Liver (tissue), 3 donors: ENCODE measurements at regions not wholly inside any gene's neighbourhood (a gene's known extent, or its start where the extent isn't known, plus 50 kb on each side); places are given as distances from the start of the nearest gene placed in this dataset.

Source experiments
- GABPA ChIP-seq, 2 donors: IDR thresholded peaks in 1 of 2; conservative IDR thresholded peaks in 1 of 2; 2 replicates each; pipeline ENCODE4 v1.6.1; 2016; ENCODE audit warnings: antibody characterized with exemption in 2 of 2, mild to moderate bottlenecking in 1 of 2, moderate library complexity in 1 of 2
- RAD21 ChIP-seq, 2 donors: IDR thresholded peaks; 2 replicates each; pipeline ENCODE4 v1.6.1; 2016; ENCODE audit warnings: antibody characterized with exemption in 2 of 2, mild to moderate bottlenecking in 2 of 2
- SP1 ChIP-seq: IDR thresholded peaks from 2 replicates; pipeline ENCODE4 v1.6.1; 2018; ENCODE audit warnings: antibody characterized with exemption, mild to moderate bottlenecking
- TAF1 ChIP-seq: conservative IDR thresholded peaks from 2 replicates; pipeline ENCODE4 v1.6.1; 2016; ENCODE audit warnings: antibody characterized with exemption, mild to moderate bottlenecking
- TF ChIP-seq, protein P1 (sequence below): IDR thresholded peaks from 2 replicates; pipeline ENCODE4 v1.6.1; 2016; ENCODE audit warnings: antibody characterized with exemption
- TF ChIP-seq, protein P2 (sequence below): fragments of 150-350 bp; IDR thresholded peaks from 2 replicates; pipeline ENCODE4 v1.5.1; 2017; ENCODE audit warnings: improper control_type of control experiment, low read depth, low read length; ENCODE audit not compliant: missing input control
- TF ChIP-seq, protein P3 (sequence below): IDR thresholded peaks from 2 replicates; pipeline ENCODE4 v1.6.1; 2016; ENCODE audit warnings: antibody characterized with exemption
- TF ChIP-seq, protein P4 (sequence below): IDR thresholded peaks from 2 replicates; pipeline ENCODE4 v1.6.1; 2016; ENCODE audit warnings: antibody characterized with exemption
- TF ChIP-seq, protein P5 (sequence below): IDR thresholded peaks from 2 replicates; pipeline ENCODE4 v1.6.1; 2016; ENCODE audit warnings: antibody characterized with exemption, mild to moderate bottlenecking
- donor health status: healthy.
- donor health status: healthy.

DNA sequence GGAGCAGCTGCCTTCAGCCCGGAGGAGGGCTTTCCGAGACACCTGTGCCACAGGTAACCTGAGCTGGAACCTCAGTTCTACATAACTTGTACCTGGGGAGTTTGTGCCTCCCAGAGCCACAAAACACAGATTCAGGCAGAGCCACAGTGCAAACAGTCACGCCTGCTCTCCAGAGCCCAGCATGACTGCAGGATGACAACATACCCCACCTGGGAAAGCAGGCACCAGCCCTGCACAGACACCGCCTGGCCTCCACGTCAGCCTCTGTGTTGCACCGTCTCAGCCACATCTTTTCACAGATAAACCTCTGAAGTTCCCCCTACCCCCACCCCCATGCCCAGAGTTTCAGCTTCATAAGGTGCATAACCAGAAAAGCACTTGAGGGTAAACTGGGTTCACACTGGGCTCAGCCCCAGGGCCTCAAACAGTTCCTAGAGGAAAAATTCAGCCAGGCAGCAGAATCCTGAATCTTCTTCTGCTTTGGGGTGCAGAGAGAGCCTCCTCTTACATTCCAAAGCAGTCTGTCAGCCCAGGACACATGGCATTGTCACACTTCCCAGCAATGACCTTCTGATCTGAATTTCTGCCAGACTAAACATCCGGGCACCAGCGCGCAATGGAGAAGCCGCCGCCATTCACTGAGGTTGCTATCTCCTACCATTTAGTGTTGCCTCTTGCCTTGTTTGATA is 229.5 kb downstream of the TOMM20 start:
- TF ChIP-seq RAD21 (IDR thresholded peaks at IDR 0.05) (peak; percentile 34 to 52), GABPA (IDR thresholded peaks at IDR 0.05 in 1 of 2, conservative IDR thresholded peaks at IDR 0.05 in 1 of 2) (no peak), TAF1 (no peak), SP1 (peak; percentile 58)
- TF ChIP-seq, protein P1, sequence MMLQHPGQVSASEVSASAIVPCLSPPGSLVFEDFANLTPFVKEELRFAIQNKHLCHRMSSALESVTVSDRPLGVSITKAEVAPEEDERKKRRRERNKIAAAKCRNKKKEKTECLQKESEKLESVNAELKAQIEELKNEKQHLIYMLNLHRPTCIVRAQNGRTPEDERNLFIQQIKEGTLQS: no peak
- TF ChIP-seq, protein P2, sequence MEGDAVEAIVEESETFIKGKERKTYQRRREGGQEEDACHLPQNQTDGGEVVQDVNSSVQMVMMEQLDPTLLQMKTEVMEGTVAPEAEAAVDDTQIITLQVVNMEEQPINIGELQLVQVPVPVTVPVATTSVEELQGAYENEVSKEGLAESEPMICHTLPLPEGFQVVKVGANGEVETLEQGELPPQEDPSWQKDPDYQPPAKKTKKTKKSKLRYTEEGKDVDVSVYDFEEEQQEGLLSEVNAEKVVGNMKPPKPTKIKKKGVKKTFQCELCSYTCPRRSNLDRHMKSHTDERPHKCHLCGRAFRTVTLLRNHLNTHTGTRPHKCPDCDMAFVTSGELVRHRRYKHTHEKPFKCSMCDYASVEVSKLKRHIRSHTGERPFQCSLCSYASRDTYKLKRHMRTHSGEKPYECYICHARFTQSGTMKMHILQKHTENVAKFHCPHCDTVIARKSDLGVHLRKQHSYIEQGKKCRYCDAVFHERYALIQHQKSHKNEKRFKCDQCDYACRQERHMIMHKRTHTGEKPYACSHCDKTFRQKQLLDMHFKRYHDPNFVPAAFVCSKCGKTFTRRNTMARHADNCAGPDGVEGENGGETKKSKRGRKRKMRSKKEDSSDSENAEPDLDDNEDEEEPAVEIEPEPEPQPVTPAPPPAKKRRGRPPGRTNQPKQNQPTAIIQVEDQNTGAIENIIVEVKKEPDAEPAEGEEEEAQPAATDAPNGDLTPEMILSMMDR: no peak
- TF ChIP-seq, protein P3, sequence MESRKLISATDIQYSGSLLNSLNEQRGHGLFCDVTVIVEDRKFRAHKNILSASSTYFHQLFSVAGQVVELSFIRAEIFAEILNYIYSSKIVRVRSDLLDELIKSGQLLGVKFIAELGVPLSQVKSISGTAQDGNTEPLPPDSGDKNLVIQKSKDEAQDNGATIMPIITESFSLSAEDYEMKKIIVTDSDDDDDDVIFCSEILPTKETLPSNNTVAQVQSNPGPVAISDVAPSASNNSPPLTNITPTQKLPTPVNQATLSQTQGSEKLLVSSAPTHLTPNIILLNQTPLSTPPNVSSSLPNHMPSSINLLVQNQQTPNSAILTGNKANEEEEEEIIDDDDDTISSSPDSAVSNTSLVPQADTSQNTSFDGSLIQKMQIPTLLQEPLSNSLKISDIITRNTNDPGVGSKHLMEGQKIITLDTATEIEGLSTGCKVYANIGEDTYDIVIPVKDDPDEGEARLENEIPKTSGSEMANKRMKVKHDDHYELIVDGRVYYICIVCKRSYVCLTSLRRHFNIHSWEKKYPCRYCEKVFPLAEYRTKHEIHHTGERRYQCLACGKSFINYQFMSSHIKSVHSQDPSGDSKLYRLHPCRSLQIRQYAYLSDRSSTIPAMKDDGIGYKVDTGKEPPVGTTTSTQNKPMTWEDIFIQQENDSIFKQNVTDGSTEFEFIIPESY: no peak
- TF ChIP-seq, protein P4, sequence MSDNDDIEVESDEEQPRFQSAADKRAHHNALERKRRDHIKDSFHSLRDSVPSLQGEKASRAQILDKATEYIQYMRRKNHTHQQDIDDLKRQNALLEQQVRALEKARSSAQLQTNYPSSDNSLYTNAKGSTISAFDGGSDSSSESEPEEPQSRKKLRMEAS: peak; percentile 47
- TF ChIP-seq, protein P5, sequence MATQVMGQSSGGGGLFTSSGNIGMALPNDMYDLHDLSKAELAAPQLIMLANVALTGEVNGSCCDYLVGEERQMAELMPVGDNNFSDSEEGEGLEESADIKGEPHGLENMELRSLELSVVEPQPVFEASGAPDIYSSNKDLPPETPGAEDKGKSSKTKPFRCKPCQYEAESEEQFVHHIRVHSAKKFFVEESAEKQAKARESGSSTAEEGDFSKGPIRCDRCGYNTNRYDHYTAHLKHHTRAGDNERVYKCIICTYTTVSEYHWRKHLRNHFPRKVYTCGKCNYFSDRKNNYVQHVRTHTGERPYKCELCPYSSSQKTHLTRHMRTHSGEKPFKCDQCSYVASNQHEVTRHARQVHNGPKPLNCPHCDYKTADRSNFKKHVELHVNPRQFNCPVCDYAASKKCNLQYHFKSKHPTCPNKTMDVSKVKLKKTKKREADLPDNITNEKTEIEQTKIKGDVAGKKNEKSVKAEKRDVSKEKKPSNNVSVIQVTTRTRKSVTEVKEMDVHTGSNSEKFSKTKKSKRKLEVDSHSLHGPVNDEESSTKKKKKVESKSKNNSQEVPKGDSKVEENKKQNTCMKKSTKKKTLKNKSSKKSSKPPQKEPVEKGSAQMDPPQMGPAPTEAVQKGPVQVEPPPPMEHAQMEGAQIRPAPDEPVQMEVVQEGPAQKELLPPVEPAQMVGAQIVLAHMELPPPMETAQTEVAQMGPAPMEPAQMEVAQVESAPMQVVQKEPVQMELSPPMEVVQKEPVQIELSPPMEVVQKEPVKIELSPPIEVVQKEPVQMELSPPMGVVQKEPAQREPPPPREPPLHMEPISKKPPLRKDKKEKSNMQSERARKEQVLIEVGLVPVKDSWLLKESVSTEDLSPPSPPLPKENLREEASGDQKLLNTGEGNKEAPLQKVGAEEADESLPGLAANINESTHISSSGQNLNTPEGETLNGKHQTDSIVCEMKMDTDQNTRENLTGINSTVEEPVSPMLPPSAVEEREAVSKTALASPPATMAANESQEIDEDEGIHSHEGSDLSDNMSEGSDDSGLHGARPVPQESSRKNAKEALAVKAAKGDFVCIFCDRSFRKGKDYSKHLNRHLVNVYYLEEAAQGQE: peak; percentile 30
